GM18499 (cell line): ENCODE measurements at regions not wholly inside any gene's neighbourhood (a gene's known extent, or its start where the extent isn't known, plus 50 kb on each side); places are given as distances from the start of the nearest gene placed in this dataset.
"Not testable (repeated sequence)": the region's sequence is repeated elsewhere in the genome, so short reads cannot be mapped to it uniquely, and the experiment has no call there.

Experiments used
- ATAC-seq: cut with Tn5 transposase; IDR thresholded peaks from one replicate; pipeline ENCODE4 v1.9.1; 2021; ENCODE audit warnings: moderate number of reproducible peaks; ENCODE audit not compliant: insufficient read depth, unreplicated experiment

- not testable (repeated sequence) for ATAC-seq
These were observed 177.7 kb downstream of the TMEM121 start for GRCh38 chr14:105704091-105704490.

- not testable (repeated sequence) for ATAC-seq
These were observed 178.1 kb downstream of the TMEM121 start for GRCh38 chr14:105704492-105704891.

- ATAC-seq, result not testable (repeated sequence)
These were observed 179.1 kb downstream of the TMEM121 start for GRCh38 chr14:105705512-105705861.

- not testable (repeated sequence) for ATAC-seq
These were observed 179.7 kb downstream of the TMEM121 start for GRCh38 chr14:105705862-105706700.

GRCh38 chr14:105706701-105707019, 180.3 kb downstream of the TMEM121 start:
- not testable (repeated sequence) for ATAC-seq

- ATAC-seq, result not testable (repeated sequence)
These were observed 180.7 kb downstream of the TMEM121 start for GRCh38 chr14:105707099-105707498.

- ATAC-seq, result not testable (repeated sequence)
These were observed 181.4 kb downstream of the TMEM121 start for GRCh38 chr14:105707723-105708151.

- not testable (repeated sequence) for ATAC-seq
These were observed 182.1 kb downstream of the TMEM121 start for GRCh38 chr14:105708251-105709134.

- no peak for ATAC-seq
These were observed 183.1 kb downstream of the TMEM121 start for GRCh38 chr14:105709281-105710118.

- no peak for ATAC-seq
These were observed 184.0 kb downstream of the TMEM121 start for GRCh38 chr14:105710119-105711043.

GRCh38 chr14:105711044-105711620, 184.7 kb downstream of the TMEM121 start:
- ATAC-seq, result no peak

- ATAC-seq, result no peak
These were observed 185.6 kb downstream of the TMEM121 start for GRCh38 chr14:105711841-105712460.

- not testable (repeated sequence) for ATAC-seq
These were observed 186.3 kb downstream of the TMEM121 start for GRCh38 chr14:105712670-105713069.

GRCh38 chr14:105713160-105713559, 186.8 kb downstream of the TMEM121 start:
- ATAC-seq, result not testable (repeated sequence)

GRCh38 chr14:105713836-105714235, 187.5 kb downstream of the TMEM121 start:
- ATAC-seq, result not testable (repeated sequence)

GRCh38 chr14:105718787-105719186, 192.4 kb downstream of the TMEM121 start:
- not testable (repeated sequence) for ATAC-seq

- not testable (repeated sequence) for ATAC-seq
These were observed 193.7 kb downstream of the TMEM121 start for GRCh38 chr14:105720106-105720505.

- not testable (repeated sequence) for ATAC-seq
These were observed 194.6 kb downstream of the TMEM121 start for GRCh38 chr14:105720852-105721601.
